HG03280 (cell line): ENCODE measurements at regions not wholly inside any gene's neighbourhood (a gene's known extent, or its start where the extent isn't known, plus 50 kb on each side); places are given as distances from the start of the nearest gene placed in this dataset.
"Not testable (repeated sequence)": the region's sequence is repeated elsewhere in the genome, so short reads cannot be mapped to it uniquely, and the experiment has no call there.

ENCODE experiments used
- ATAC-seq: cut with Tn5 transposase; IDR thresholded peaks from one replicate; pipeline ENCODE4 v1.9.1; 2021; ENCODE audit warnings: mild to moderate bottlenecking, moderate library complexity; ENCODE audit not compliant: unreplicated experiment

GRCh38 chr14:56419750-56420149 lies 159.8 kb upstream of the TMEM260 start:
- no peak for ATAC-seq

- no peak for ATAC-seq
Measured at GRCh38 chr14:56422221-56422620, 157.4 kb upstream of the TMEM260 start.

- no peak for ATAC-seq
Measured at GRCh38 chr14:56422703-56423213, 156.8 kb upstream of the TMEM260 start.

- ATAC-seq, result no peak
Measured at GRCh38 chr14:56423544-56423943, 156.1 kb upstream of the TMEM260 start.

- no peak for ATAC-seq
Measured at GRCh38 chr14:56431013-56431412, 148.6 kb upstream of the TMEM260 start.

GRCh38 chr14:56449670-56450213 lies 129.9 kb upstream of the TMEM260 start:
- ATAC-seq, result no peak

GRCh38 chr14:56452940-56453339 lies 126.7 kb upstream of the TMEM260 start:
- ATAC-seq, result no peak

- ATAC-seq, result not testable (repeated sequence)
Measured at GRCh38 chr14:56454680-56455079, 124.9 kb upstream of the TMEM260 start.

GRCh38 chr14:56460469-56460868 lies 119.1 kb upstream of the TMEM260 start:
- ATAC-seq, result no peak

- ATAC-seq, result no peak
Measured at GRCh38 chr14:56461276-56462275, 118.0 kb upstream of the TMEM260 start.

- ATAC-seq, result no peak
Measured at GRCh38 chr14:56463271-56463890, 116.2 kb upstream of the TMEM260 start.

GRCh38 chr14:56471056-56471455 lies 108.5 kb upstream of the TMEM260 start:
- no peak for ATAC-seq

- no peak for ATAC-seq
Measured at GRCh38 chr14:56474419-56475022, 105.1 kb upstream of the TMEM260 start.

- no peak for ATAC-seq
Measured at GRCh38 chr14:56482310-56482911, 97.2 kb upstream of the TMEM260 start.

- no peak for ATAC-seq
Measured at GRCh38 chr14:56487090-56487667, 92.4 kb upstream of the TMEM260 start.

- no peak for ATAC-seq
Measured at GRCh38 chr14:56487761-56488160, 91.8 kb upstream of the TMEM260 start.

GRCh38 chr14:56488306-56488705 lies 91.3 kb upstream of the TMEM260 start:
- ATAC-seq, result no peak

GRCh38 chr14:56490379-56490778 lies 89.2 kb upstream of the TMEM260 start:
- no peak for ATAC-seq

GRCh38 chr14:56491299-56492285 lies 88.0 kb upstream of the TMEM260 start:
- peak; percentile 72 for ATAC-seq
